NCI-H2171 (cell line): ENCODE measurements at regions not wholly inside any gene's neighbourhood (a gene's known extent, or its start where the extent isn't known, plus 50 kb on each side); places are given as distances from the start of the nearest gene placed in this dataset.
A peak's percentile ranks its signal among the peaks of the same experiment; 100 is the strongest.

Experiments used
- DNase-seq: peaks from one replicate; lab custom pipeline; 2025; lab: John Stamatoyannopoulos, UW

DNA sequence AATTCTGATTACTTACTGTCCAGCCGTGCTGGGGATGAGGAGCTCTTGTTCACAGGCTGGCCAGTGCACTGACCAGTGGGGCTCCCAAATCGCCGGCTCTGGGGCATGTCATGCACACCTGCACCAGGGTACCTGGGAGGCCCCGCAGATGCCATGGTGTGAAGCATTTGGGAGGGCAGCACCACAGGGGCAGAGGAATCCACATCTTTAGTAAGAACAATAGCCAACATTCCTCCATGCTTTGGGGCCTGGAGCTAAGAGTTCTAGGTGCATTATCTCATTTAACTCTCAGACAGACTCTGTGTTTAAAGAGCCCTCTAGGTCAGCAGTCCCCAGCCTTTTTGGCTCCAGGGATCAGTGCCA lies 104.2 kb downstream of the ACKR3 start:
- no peak for DNase-seq

DNA sequence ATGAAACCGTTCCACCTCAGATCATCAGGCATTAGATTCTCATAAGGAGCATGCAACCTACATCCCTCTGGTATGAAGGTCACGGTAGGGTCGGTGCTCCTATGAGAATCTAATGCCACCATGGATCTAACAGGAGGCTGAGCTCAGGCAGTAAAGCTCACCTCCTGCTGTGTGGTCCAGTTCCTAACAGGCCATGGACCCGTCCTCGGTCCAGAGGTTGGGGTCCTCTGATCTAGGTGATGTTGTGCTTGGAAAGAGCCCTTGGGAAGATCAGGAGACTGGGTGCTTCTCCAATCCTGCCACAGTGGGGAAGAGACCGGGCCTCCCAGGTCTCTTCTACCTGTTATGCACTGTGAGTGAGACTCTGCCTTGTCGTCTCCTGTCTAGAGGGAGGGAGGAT lies 104.6 kb downstream of the ACKR3 start:
- DNase-seq, result no peak

DNA sequence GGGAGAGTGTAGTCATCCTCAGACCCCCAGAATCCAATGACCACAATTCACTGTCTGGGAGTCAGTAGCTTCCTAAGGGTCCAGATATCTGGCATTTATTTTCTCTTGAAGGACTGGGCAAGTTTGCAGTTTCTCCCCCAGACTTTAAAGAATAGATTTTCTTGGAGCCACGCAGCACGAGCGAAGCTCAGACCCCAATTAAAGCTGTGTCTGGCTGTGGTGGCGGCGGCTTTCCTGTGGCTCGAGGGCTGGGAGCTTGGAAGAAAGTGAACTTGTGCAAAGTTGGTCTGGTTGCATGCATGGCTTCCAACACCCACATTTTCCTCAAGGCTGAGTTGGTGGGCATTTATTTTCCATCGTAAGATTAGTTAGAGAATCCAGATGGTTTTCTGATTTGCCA lies 105.0 kb downstream of the ACKR3 start:
- DNase-seq, result no peak

DNA sequence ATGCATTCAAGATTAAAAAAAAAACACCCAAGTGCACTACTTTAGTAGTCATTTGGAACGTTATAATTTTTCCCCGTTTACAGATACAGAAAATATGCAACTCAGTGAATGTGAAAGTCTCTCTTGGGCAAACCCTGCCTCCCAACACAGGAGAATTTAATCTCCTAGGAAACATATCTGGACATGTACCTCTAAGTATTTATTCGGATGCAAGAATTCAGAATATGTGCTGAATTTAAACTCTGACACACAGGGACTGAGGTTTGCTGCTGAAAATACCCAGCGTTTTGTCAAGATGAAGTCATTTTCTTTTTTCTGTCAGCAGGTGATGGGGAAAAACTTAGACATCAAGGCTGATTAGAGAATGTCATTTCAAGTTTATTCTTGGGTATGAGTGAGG lies 105.4 kb downstream of the ACKR3 start:
- no peak for DNase-seq

GRCh38 chr2:236675526-236675925 lies 105.9 kb downstream of the ACKR3 start:
- DNase-seq, result no peak

GRCh38 chr2:236676136-236676873 lies 106.7 kb downstream of the ACKR3 start:
- DNase-seq, result no peak

DNA sequence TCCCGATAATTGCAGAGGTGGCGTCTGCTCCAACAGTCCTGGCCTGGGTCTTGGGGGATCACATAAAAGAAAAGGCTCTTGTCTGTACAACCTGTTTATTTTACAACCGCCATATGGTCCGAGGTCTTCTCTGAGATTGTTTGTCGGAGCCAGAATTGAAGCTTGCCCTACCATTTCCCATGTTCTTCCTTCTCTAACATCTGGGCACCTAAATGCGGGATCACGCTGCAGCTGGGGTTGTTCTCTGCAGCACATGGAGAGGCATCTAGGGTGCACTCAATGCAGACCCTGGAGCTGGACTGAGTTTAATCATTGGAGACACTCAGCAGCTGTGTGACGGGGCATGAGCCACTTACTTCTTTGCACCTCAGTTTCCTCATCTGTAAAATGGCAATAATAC lies 107.7 kb downstream of the ACKR3 start:
- peak; percentile 16 for DNase-seq

- DNase-seq, result no peak
These were observed 108.8 kb downstream of the ACKR3 start for GRCh38 chr2:236678307-236678975.

- no peak for DNase-seq
These were observed 110.5 kb downstream of the ACKR3 start for GRCh38 chr2:236679884-236680860.

- no peak for DNase-seq
These were observed 113.2 kb downstream of the ACKR3 start for GRCh38 chr2:236682651-236683422.

DNA sequence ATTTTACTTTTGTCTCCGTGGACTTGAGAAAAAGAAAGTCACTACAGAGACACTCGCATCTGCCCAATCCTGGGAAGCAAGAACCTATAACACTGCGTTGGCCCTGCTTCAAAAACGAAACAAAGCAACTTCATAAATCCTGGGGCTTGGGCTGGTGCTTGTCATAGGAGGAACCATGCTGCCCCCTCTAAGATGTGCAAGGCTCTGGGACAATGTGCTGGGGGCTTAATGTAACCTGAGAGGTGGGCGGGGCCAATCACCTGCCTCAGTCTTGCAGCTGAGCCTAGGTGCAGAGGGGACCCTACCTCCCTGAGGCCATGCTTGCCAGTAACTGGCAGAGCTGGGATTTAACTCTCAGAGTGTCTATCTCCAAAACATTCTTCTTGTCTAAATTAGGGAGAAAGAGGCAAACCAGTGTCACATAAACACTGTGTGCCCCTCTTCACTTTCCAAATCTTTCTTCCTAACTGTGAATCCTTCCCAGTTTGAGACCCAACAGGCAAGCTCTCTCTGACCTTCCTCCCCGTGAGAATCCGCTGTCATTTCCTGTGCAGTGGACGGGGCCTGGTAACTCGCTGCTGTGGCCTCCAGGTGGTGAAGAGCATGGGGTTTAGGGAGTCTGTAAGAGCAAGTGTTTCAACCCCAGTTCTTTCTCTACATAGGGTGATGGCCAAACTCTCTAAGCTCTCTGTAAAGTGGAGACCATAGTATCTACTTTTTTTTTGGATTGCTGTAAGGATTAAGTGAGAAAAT lies 115.1 kb downstream of the ACKR3 start:
- DNase-seq, result no peak

DNA sequence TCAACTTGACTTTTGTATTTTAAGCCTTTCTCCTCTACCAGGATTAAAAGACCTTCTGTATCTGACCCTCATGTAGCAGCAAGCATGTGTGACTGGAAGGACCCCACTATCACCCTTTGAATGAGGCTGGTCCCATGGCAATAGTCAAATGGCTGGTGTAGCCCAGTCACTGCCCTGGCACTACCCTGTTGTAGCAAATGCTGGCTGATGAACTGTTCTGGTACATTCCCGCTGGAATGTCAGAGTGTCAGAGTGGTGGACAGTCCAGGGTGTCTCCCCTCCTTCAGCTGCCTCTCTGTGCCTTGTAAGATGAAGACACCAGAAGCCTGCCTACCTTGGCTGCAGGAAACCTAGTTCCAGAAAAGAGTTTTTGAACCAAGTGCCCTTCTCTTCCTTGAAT lies 115.7 kb downstream of the ACKR3 start:
- no peak for DNase-seq

- DNase-seq, result no peak
These were observed 116.4 kb downstream of the ACKR3 start for GRCh38 chr2:236685979-236686520.

- DNase-seq, result no peak
These were observed 116.9 kb downstream of the ACKR3 start for GRCh38 chr2:236686561-236686960.

- no peak for DNase-seq
These were observed 117.8 kb downstream of the ACKR3 start for GRCh38 chr2:236687296-236687965.

- no peak for DNase-seq
These were observed 118.5 kb downstream of the ACKR3 start for GRCh38 chr2:236688157-236688556.

GRCh38 chr2:236688563-236689392 lies 119.2 kb downstream of the ACKR3 start:
- DNase-seq, result peak; percentile 16

DNA sequence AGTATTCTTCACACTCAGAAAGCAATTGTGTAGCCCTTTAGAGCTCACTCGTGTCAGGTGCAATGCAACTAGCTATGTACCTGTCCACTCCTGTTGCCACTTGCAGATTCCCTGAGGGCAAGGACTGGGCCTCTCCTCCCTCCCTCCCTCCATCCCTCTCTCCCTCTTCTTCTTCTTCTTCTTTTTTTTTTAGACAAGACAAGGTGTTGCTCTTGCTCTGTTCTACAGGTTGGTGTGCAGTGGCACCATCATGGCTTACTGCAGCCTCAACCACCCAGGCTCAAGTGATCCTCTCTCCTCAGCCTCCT lies 119.7 kb downstream of the ACKR3 start:
- DNase-seq, result no peak

- no peak for DNase-seq
These were observed 120.4 kb downstream of the ACKR3 start for GRCh38 chr2:236689981-236690380.

- DNase-seq, result no peak
These were observed 121.1 kb downstream of the ACKR3 start for GRCh38 chr2:236690726-236691125.
